Parathyroid adenoma (tissue), 2 donors: ENCODE measurements at regions not wholly inside any gene's neighbourhood (a gene's known extent, or its start where the extent isn't known, plus 50 kb on each side); places are given as distances from the start of the nearest gene placed in this dataset.

Source experiments
- H2AFZ ChIP-seq: fragments of 300-600 bp; sonication (generic); one replicate; pipeline ENCODE4 v1.7.0; 2017; ENCODE audit warnings: antibody characterized with exemption, mild to moderate bottlenecking
- H3K27ac ChIP-seq: fragments of 300-600 bp; sonication (generic); one replicate; pipeline ENCODE4 v1.7.0; 2017
- H3K27me3 ChIP-seq: fragments of 300-600 bp; sonication (generic); one replicate; pipeline ENCODE4 v1.7.0; 2017; ENCODE audit warnings: low read length; ENCODE audit not compliant: control insufficient read depth, insufficient read depth
- H3K36me3 ChIP-seq: fragments of 300-600 bp; sonication (generic); one replicate; pipeline ENCODE4 v1.7.0; 2017; ENCODE audit warnings: low read length; ENCODE audit not compliant: control insufficient read depth, insufficient read depth
- H3K4me1 ChIP-seq: fragments of 300-600 bp; sonication (generic); one replicate; pipeline ENCODE4 v1.7.0; 2017; ENCODE audit warnings: control low read depth
- H3K4me2 ChIP-seq: fragments of 300-600 bp; sonication (generic); one replicate; pipeline ENCODE4 v1.7.0; 2017; ENCODE audit warnings: low read length
- H3K4me3 ChIP-seq: fragments of 300-600 bp; sonication (generic); one replicate; pipeline ENCODE4 v1.7.0; 2017; ENCODE audit warnings: low read depth, low read length
- H3K79me2 ChIP-seq: fragments of 300-600 bp; sonication (generic); one replicate; pipeline ENCODE4 v1.7.0; 2017; ENCODE audit warnings: control low read depth
- H3K9ac ChIP-seq: fragments of 300-600 bp; sonication (generic); one replicate; pipeline ENCODE4 v1.7.0; 2017; ENCODE audit warnings: mild to moderate bottlenecking
- H3K9me3 ChIP-seq: fragments of 300-600 bp; sonication (generic); one replicate; pipeline ENCODE4 v1.7.0; 2017; ENCODE audit warnings: low read length; ENCODE audit not compliant: control insufficient read depth
- CTCF ChIP-seq: fragments of 300-600 bp; sonication (generic); IDR thresholded peaks from one replicate; pipeline ENCODE4 v1.7.0; 2017; ENCODE audit warnings: antibody characterized with exemption, mild to moderate bottlenecking
- donor health status: primary hyperparathyroidism.

GRCh38 chr3:103421460-103421859 lies 986.6 kb downstream of the ZPLD1 start:
- no peak overlapping the region for H3K4me2 ChIP-seq
- no peaks in the 10 kb centered on the region for H3K9me3 ChIP-seq
- H3K4me1 ChIP-seq = no peaks in the 10 kb centered on the region
- no peak for TF ChIP-seq CTCF
- H2AFZ ChIP-seq = no peak overlapping the region
- H3K9ac ChIP-seq = no peak overlapping the region
- no peaks in the 10 kb centered on the region for H3K27me3 ChIP-seq
- H3K4me3 ChIP-seq = no peak overlapping the region
- H3K27ac ChIP-seq = no peak overlapping the region
- H3K36me3 ChIP-seq = no peaks in the 10 kb centered on the region
- H3K79me2 ChIP-seq = no peaks in the 10 kb centered on the region

GRCh38 chr3:103437883-103438282 lies 1003.1 kb downstream of the ZPLD1 start:
- H3K9me3 ChIP-seq = no peaks in the 10 kb centered on the region
- no peak overlapping the region for H3K4me2 ChIP-seq
- H3K4me3 ChIP-seq = no peak overlapping the region
- no peak overlapping the region for H3K27ac ChIP-seq
- no peaks in the 10 kb centered on the region for H3K27me3 ChIP-seq
- no peak overlapping the region for H2AFZ ChIP-seq
- H3K4me1 ChIP-seq = no peaks in the 10 kb centered on the region
- H3K36me3 ChIP-seq = no peaks in the 10 kb centered on the region
- TF ChIP-seq CTCF = no peak
- no peak overlapping the region for H3K9ac ChIP-seq
- no peaks in the 10 kb centered on the region for H3K79me2 ChIP-seq

GRCh38 chr3:103440539-103441203 lies 1005.9 kb downstream of the ZPLD1 start:
- Histone ChIP-seq H3K27ac (no peak overlapping the region), H3K27me3 (no peaks in the 10 kb centered on the region), H2AFZ (no peak overlapping the region), H3K4me1 (no peaks in the 10 kb centered on the region), H3K4me2 (no peak overlapping the region), H3K4me3 (no peak overlapping the region), H3K9ac (no peak overlapping the region), H3K36me3 (no peaks in the 10 kb centered on the region), H3K79me2 (no peaks in the 10 kb centered on the region), H3K9me3 (no peaks in the 10 kb centered on the region)
- TF ChIP-seq CTCF = no peak

GRCh38 chr3:103446953-103447629 lies 1012.3 kb downstream of the ZPLD1 start:
- H3K4me3 ChIP-seq = no peak overlapping the region
- H3K79me2 ChIP-seq = no peaks in the 10 kb centered on the region
- H3K9ac ChIP-seq = no peak overlapping the region
- no peak overlapping the region for H2AFZ ChIP-seq
- no peaks in the 10 kb centered on the region for H3K9me3 ChIP-seq
- H3K4me2 ChIP-seq = no peak overlapping the region
- no peaks in the 10 kb centered on the region for H3K27me3 ChIP-seq
- no peak for TF ChIP-seq CTCF
- no peaks in the 10 kb centered on the region for H3K36me3 ChIP-seq
- no peak overlapping the region for H3K27ac ChIP-seq
- H3K4me1 ChIP-seq = no peaks in the 10 kb centered on the region

- H2AFZ ChIP-seq = no peak overlapping the region
- H3K36me3 ChIP-seq = no peaks in the 10 kb centered on the region
- H3K4me3 ChIP-seq = no peak overlapping the region
- H3K79me2 ChIP-seq = no peaks in the 10 kb centered on the region
- no peaks in the 10 kb centered on the region for H3K9me3 ChIP-seq
- no peak overlapping the region for H3K27ac ChIP-seq
- no peak for TF ChIP-seq CTCF
- H3K9ac ChIP-seq = no peak overlapping the region
- no peaks in the 10 kb centered on the region for H3K4me1 ChIP-seq
- no peak overlapping the region for H3K4me2 ChIP-seq
- H3K27me3 ChIP-seq = no peaks in the 10 kb centered on the region
Observed at GRCh38 chr3:103453152-103453551, 1018.3 kb downstream of the ZPLD1 start.
